ACC112 (cell line): ENCODE measurements at regions not wholly inside any gene's neighbourhood (a gene's known extent, or its start where the extent isn't known, plus 50 kb on each side); places are given as distances from the start of the nearest gene placed in this dataset.
A peak's percentile ranks its signal among the peaks of the same experiment; 100 is the strongest.

Source experiments
- H2AFZ ChIP-seq: fragments of 200-600 bp; sonication (generic); one replicate; pipeline ENCODE4 v1.6.0; 2017; ENCODE audit warnings: antibody characterized with exemption, low read length; ENCODE audit not compliant: unreplicated experiment
- H3K27ac ChIP-seq: fragments of 200-600 bp; sonication (generic); 2 replicates; pipeline ENCODE4 v1.5.1; 2014; ENCODE audit warnings: low read depth, mild to moderate bottlenecking, antibody characterized with exemption, low read length, moderate library complexity
- H3K27me3 ChIP-seq: fragments of 200-600 bp; sonication (generic); 2 replicates; pipeline ENCODE4 v1.6.1; 2014; ENCODE audit warnings: mild to moderate bottlenecking, antibody characterized with exemption, low read length, moderate library complexity, mixed read lengths; ENCODE audit not compliant: insufficient read depth
- H3K36me3 ChIP-seq: fragments of 200-600 bp; sonication (generic); 2 replicates; pipeline ENCODE4 v1.6.1; 2016; ENCODE audit warnings: mild to moderate bottlenecking, antibody characterized with exemption, low read length, moderate library complexity, mixed read lengths; ENCODE audit not compliant: insufficient read depth
- H3K4me1 ChIP-seq: fragments of 200-600 bp; sonication (generic); one replicate; pipeline ENCODE4 v1.6.1; 2016; ENCODE audit warnings: low read length, mixed read lengths; ENCODE audit not compliant: insufficient read depth, unreplicated experiment, control insufficient read depth
- H3K4me3 ChIP-seq: fragments of 200-600 bp; sonication (generic); 2 replicates; pipeline ENCODE4 v1.5.1; 2014; ENCODE audit warnings: mild to moderate bottlenecking, low read depth, low read length
- H3K79me2 ChIP-seq: fragments of 200-600 bp; sonication (generic); one replicate; pipeline ENCODE4 v1.6.0; 2016; ENCODE audit warnings: low read length; ENCODE audit not compliant: control insufficient read depth, unreplicated experiment, insufficient read depth

DNA sequence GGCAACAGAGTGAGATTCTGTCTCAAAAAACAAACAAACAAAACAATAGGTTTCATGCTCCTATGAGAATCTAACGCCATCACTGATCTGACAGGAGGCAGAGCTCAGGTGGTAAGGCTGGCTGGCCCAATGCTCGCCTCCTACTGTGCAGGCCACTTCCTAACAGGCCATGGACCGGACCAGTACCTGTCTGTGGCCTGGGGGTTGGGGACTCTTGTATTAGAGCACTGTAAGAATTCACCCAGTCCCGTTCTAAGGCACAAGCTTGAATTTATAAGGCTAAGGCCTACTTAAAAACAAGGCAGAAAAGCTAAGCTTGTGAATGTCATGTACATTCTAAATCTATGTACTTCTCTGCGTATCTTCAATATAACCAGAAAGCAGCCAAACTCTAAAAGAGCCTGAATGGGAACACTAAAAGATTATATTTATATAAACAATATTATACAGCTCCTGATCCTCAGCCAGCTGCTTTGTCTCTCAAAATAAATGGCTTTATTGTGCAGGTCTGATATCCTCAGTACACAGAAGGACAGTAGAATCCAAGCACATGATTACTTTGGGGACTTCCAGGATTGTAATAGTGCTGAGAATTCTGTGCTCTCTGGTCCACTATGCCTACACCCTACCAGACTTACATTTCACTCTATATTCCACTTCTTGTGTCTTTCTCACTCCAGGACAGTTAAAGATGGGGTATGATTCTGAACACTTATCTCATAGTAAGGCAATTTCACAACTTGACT is 64.5 kb upstream of the DST start:
- H3K4me3 ChIP-seq = no peak overlapping the region
- H2AFZ ChIP-seq = no peak overlapping the region
- H3K79me2 ChIP-seq = peaks cover 79% of the 10 kb centered on the region
- H3K4me1 ChIP-seq = peaks cover 27% of the 10 kb centered on the region
- no peaks in the 10 kb centered on the region for H3K27me3 ChIP-seq
- H3K36me3 ChIP-seq = 0 out of 2 replicates have a peak, but pooled peaks cover 2% of the 10 kb centered on the region
- peak overlapping the region; percentile 90 for H3K27ac ChIP-seq

- no peak overlapping the region for H3K4me3 ChIP-seq
- H3K79me2 ChIP-seq = peaks cover 22% of the 10 kb centered on the region
- H3K4me1 ChIP-seq = peaks cover 39% of the 10 kb centered on the region
- H2AFZ ChIP-seq = no peak overlapping the region
- H3K27ac ChIP-seq = no peak overlapping the region
- no peaks in the 10 kb centered on the region for H3K27me3 ChIP-seq
- 0 out of 2 replicates have a peak, but pooled peaks cover 2% of the 10 kb centered on the region for H3K36me3 ChIP-seq
Observed at GRCh38 chr6:56699066-56699654, 56.5 kb upstream of the DST start.

DNA sequence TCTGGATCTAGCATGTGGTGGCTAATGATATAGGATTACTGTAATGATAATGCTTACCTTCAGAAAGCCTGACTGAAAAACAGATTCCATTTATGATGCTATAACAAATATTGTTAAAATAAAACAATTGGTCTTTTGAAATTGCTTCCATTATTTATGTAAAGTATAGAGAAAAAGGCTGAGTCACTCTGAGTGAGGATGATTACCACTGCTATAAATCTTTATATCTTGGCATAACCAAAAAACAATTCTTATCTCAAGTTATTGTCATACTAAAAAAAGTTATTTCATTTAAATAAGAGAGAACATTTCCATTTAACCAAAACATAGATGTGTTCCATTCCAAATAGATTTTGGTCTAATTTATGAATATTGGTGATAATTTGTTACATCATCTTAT is 53.0 kb upstream of the DST start:
- H3K79me2 ChIP-seq = peaks cover 16% of the 10 kb centered on the region
- peak overlapping the region; percentile 80 for H3K27ac ChIP-seq
- no peaks in the 10 kb centered on the region for H3K27me3 ChIP-seq
- no peak overlapping the region for H2AFZ ChIP-seq
- H3K4me3 ChIP-seq = no peak overlapping the region
- peaks cover 63% of the 10 kb centered on the region for H3K4me1 ChIP-seq
- no peaks in the 10 kb centered on the region for H3K36me3 ChIP-seq

- peaks cover 33% of the 10 kb centered on the region for H3K79me2 ChIP-seq
- peak overlapping the region; percentile 60 for H3K27ac ChIP-seq
Observed at GRCh38 chr6:56694002-56694401, 51.3 kb upstream of the DST start.

GRCh38 chr6:56693246-56693607 is 50.5 kb upstream of the DST start:
- Histone ChIP-seq H3K36me3 (no peaks in the 10 kb centered on the region), H3K4me3 (peak overlapping the region; percentile 71), H3K4me1 (peaks cover 87% of the 10 kb centered on the region), H3K79me2 (peaks cover 40% of the 10 kb centered on the region), H3K27me3 (no peaks in the 10 kb centered on the region), H2AFZ (no peak overlapping the region), H3K27ac (peak overlapping the region; percentile 95)

More at GRCh38 chr6:56694002-56694401, 51.3 kb upstream of the DST start:
- H3K4me3 ChIP-seq = no peak overlapping the region
- no peaks in the 10 kb centered on the region for H3K36me3 ChIP-seq
- H2AFZ ChIP-seq = no peak overlapping the region
- H3K4me1 ChIP-seq = peaks cover 80% of the 10 kb centered on the region
- H3K27me3 ChIP-seq = no peaks in the 10 kb centered on the region

DNA sequence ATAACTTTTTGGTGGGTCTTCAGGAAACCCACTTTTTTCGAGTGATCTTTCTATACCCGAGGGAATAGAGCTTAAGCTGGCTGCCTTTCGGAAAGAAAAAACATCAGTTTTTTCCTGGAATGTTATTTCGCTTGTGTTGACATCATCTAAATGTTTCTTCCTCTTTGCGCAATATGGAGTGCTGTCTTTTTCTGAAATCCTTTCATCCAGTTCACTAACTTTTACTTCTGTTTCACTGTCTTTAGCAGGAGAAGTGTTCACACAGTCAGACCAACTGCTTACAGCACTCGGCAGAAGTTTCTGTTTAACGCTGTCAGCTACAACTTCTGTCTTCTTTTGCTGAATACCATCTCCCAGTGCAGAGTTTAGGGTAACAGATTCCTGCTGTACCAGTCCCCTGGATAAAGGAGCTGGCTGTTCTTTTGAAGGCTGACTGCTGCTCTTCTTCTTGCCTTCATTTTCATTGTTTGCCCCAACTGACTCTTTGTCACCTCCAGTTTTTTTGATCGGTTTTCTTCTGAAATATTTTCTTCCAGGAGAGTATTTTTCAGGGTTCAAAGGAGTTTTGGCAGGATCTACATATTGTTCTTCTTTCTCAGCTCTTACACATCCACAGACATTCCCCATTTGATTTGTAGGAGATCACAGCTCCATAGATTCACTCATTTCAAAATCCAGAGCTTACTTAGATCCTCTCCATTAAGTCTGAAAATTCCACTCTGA is 50.0 kb upstream of the DST start:
- H3K27me3 ChIP-seq = no peaks in the 10 kb centered on the region
- H3K4me3 ChIP-seq = peak overlapping the region; percentile 71
- H3K27ac ChIP-seq = peak overlapping the region; percentile 95
- H3K79me2 ChIP-seq = peaks cover 41% of the 10 kb centered on the region
- H2AFZ ChIP-seq = no peak overlapping the region
- H3K4me1 ChIP-seq = peaks cover 90% of the 10 kb centered on the region
- peaks cover 4% of the 10 kb centered on the region; the same call in 1 of the 2 replicates for H3K36me3 ChIP-seq
